HG03159 (cell line): ENCODE measurements at regions not wholly inside any gene's neighbourhood (a gene's known extent, or its start where the extent isn't known, plus 50 kb on each side); places are given as distances from the start of the nearest gene placed in this dataset.
A peak's percentile ranks its signal among the peaks of the same experiment; 100 is the strongest.
"Not testable (repeated sequence)": the region's sequence is repeated elsewhere in the genome, so short reads cannot be mapped to it uniquely, and the experiment has no call there.

Experiments used
- ATAC-seq: cut with Tn5 transposase; IDR thresholded peaks from one replicate; pipeline ENCODE4 v1.9.1; 2021; ENCODE audit warnings: mild to moderate bottlenecking, moderate library complexity; ENCODE audit not compliant: unreplicated experiment

GRCh38 chr3:7999384-7999783, 502.2 kb upstream of the LMCD1 start:
- no peak for ATAC-seq

GRCh38 chr3:8001307-8001706, 500.3 kb upstream of the LMCD1 start:
- ATAC-seq, result no peak

- no peak for ATAC-seq
These were observed 499.9 kb upstream of the LMCD1 start for GRCh38 chr3:8001712-8002111.

GRCh38 chr3:8011902-8012301, 489.7 kb upstream of the LMCD1 start:
- ATAC-seq, result no peak

- no peak for ATAC-seq
These were observed 481.4 kb upstream of the LMCD1 start for GRCh38 chr3:8020047-8020841.

GRCh38 chr3:8027954-8028353, 473.7 kb upstream of the LMCD1 start:
- ATAC-seq, result no peak

- no peak for ATAC-seq
These were observed 451.3 kb upstream of the LMCD1 start for GRCh38 chr3:8050283-8050682.

GRCh38 chr3:8052659-8053058, 449.0 kb upstream of the LMCD1 start:
- ATAC-seq, result no peak

- ATAC-seq, result not testable (repeated sequence)
These were observed 433.5 kb upstream of the LMCD1 start for GRCh38 chr3:8068135-8068534.

GRCh38 chr3:8069471-8069870, 432.2 kb upstream of the LMCD1 start:
- no peak for ATAC-seq

- ATAC-seq, result no peak
These were observed 431.6 kb upstream of the LMCD1 start for GRCh38 chr3:8070011-8070410.

- ATAC-seq, result not testable (repeated sequence)
These were observed 426.9 kb upstream of the LMCD1 start for GRCh38 chr3:8074740-8075139.

GRCh38 chr3:8077126-8077525, 424.5 kb upstream of the LMCD1 start:
- no peak for ATAC-seq

GRCh38 chr3:8080464-8080863, 421.2 kb upstream of the LMCD1 start:
- ATAC-seq, result no peak

- ATAC-seq, result no peak
These were observed 416.1 kb upstream of the LMCD1 start for GRCh38 chr3:8085498-8085897.

GRCh38 chr3:8087951-8088350, 413.7 kb upstream of the LMCD1 start:
- ATAC-seq, result no peak

- ATAC-seq, result no peak
These were observed 407.2 kb upstream of the LMCD1 start for GRCh38 chr3:8094415-8094814.

GRCh38 chr3:8095724-8096123, 405.9 kb upstream of the LMCD1 start:
- no peak for ATAC-seq

- no peak for ATAC-seq
These were observed 403.9 kb upstream of the LMCD1 start for GRCh38 chr3:8097690-8098089.

GRCh38 chr3:8103954-8104353, 397.7 kb upstream of the LMCD1 start:
- ATAC-seq, result peak; percentile 79

GRCh38 chr3:8106921-8107320, 394.7 kb upstream of the LMCD1 start:
- no peak for ATAC-seq

- peak; percentile 98 for ATAC-seq
These were observed 390.4 kb upstream of the LMCD1 start for GRCh38 chr3:8110966-8111798.
